GM18511 (cell line): ENCODE measurements at regions not wholly inside any gene's neighbourhood (a gene's known extent, or its start where the extent isn't known, plus 50 kb on each side); places are given as distances from the start of the nearest gene placed in this dataset.
"Not testable (repeated sequence)": the region's sequence is repeated elsewhere in the genome, so short reads cannot be mapped to it uniquely, and the experiment has no call there.

Experiments
- ATAC-seq: cut with Tn5 transposase; IDR thresholded peaks from one replicate; pipeline ENCODE4 v1.9.1; 2021; ENCODE audit warnings: mild to moderate bottlenecking, moderate library complexity; ENCODE audit not compliant: unreplicated experiment

GRCh38 chr13:90445179-90445578 lies 902.3 kb upstream of the MIR17HG start:
- ATAC-seq: no peak

GRCh38 chr13:90447034-90447733 lies 900.3 kb upstream of the MIR17HG start:
- ATAC-seq: no peak

- ATAC-seq: no peak
Measured at GRCh38 chr13:90447734-90448101, 899.8 kb upstream of the MIR17HG start.

- ATAC-seq: no peak
Measured at GRCh38 chr13:90448466-90449037, 898.9 kb upstream of the MIR17HG start.

GRCh38 chr13:90453342-90453741 lies 894.1 kb upstream of the MIR17HG start:
- no peak for ATAC-seq

GRCh38 chr13:90454002-90454636 lies 893.4 kb upstream of the MIR17HG start:
- ATAC-seq: no peak

- ATAC-seq: no peak
Measured at GRCh38 chr13:90455067-90455466, 892.4 kb upstream of the MIR17HG start.

GRCh38 chr13:90455823-90456222 lies 891.7 kb upstream of the MIR17HG start:
- no peak for ATAC-seq

- ATAC-seq: no peak
Measured at GRCh38 chr13:90461398-90461797, 886.1 kb upstream of the MIR17HG start.

GRCh38 chr13:90477216-90477615 lies 870.3 kb upstream of the MIR17HG start:
- no peak for ATAC-seq

- no peak for ATAC-seq
Measured at GRCh38 chr13:90483906-90484305, 863.6 kb upstream of the MIR17HG start.

- no peak for ATAC-seq
Measured at GRCh38 chr13:90485436-90485835, 862.1 kb upstream of the MIR17HG start.

GRCh38 chr13:90492872-90493271 lies 854.6 kb upstream of the MIR17HG start:
- ATAC-seq: no peak

GRCh38 chr13:90493667-90494066 lies 853.8 kb upstream of the MIR17HG start:
- no peak for ATAC-seq

- not testable (repeated sequence) for ATAC-seq
Measured at GRCh38 chr13:90494849-90495248, 852.6 kb upstream of the MIR17HG start.

- ATAC-seq: no peak
Measured at GRCh38 chr13:90498096-90498495, 849.4 kb upstream of the MIR17HG start.

- no peak for ATAC-seq
Measured at GRCh38 chr13:90498816-90499215, 848.7 kb upstream of the MIR17HG start.

- no peak for ATAC-seq
Measured at GRCh38 chr13:90500569-90500968, 846.9 kb upstream of the MIR17HG start.

GRCh38 chr13:90502153-90502552 lies 845.3 kb upstream of the MIR17HG start:
- ATAC-seq: no peak

- ATAC-seq: no peak
Measured at GRCh38 chr13:90502762-90503161, 844.7 kb upstream of the MIR17HG start.

- ATAC-seq: no peak
Measured at GRCh38 chr13:90510319-90510718, 837.2 kb upstream of the MIR17HG start.

GRCh38 chr13:90511903-90512302 lies 835.6 kb upstream of the MIR17HG start:
- ATAC-seq: no peak
